ENCODE measurements at regions not wholly inside any gene's neighbourhood (a gene's known extent, or its start where the extent isn't known, plus 50 kb on each side); places are given as distances from the start of the nearest gene placed in this dataset.

- no peaks in the 10 kb centered on the region for H3K79me2 ChIP-seq (ENCODE audit: control insufficient read depth, insufficient read depth, low read length)
- no peak overlapping the region for H3K9ac ChIP-seq (replicated peaks; ENCODE audit: extremely low read depth, insufficient read depth, low read length)
- ChIA-PET CTCF (no interaction called here), POLR2A (no interaction called here)
- no peaks in the 10 kb centered on the region for H3K4me1 ChIP-seq (ENCODE audit: control insufficient read depth, extremely low read depth, insufficient read depth, low read length)
- H3K27ac ChIP-seq (ENCODE audit: insufficient read depth, low read depth, low read length): no peak overlapping the region
- BruUV-seq (replicated peaks): no TSS peak
- dilution Hi-C loops (cut with MboI; ENCODE audit: extremely low pct_ligation_motif_present, low sequenced_read_pairs) (no loop called here), intact Hi-C loops (cut with micrococcal nuclease) (loop anchor here (1.0 kb wide), 1 partner anchor 83 kb away; no protein-coding TSS in a partner anchor)
- no peak for FAIRE-seq
- H4K20me1 ChIP-seq (replicated peaks; ENCODE audit: control insufficient read depth, extremely low read depth, insufficient read depth, low read length): no peaks in the 10 kb centered on the region
- no peaks in the 10 kb centered on the region for H3K36me3 ChIP-seq (ENCODE audit: control insufficient read depth in 2 of 2, extremely low read depth in 1 of 2, insufficient read depth in 2 of 2, low read length in 2 of 2)
- no peak overlapping the region for H2AFZ ChIP-seq (ENCODE audit: low read depth, low read length)
- peak; percentile 15 for DNase-seq (ENCODE audit: low read depth, low spot score)
- H3K9me1 ChIP-seq (replicated peaks; ENCODE audit: control insufficient read depth, extremely low read depth, insufficient read depth, low read length): no peaks in the 10 kb centered on the region
- H3K4me3 ChIP-seq (replicated peaks in 1 of 3; ENCODE audit: insufficient read depth in 1 of 3, low read depth in 1 of 3, low read length in 3 of 3): no peak overlapping the region
- no peak overlapping the region for H3K4me2 ChIP-seq (ENCODE audit: insufficient read depth, low read length)
- no peaks in the 10 kb centered on the region for H3K9me3 ChIP-seq (replicated peaks; ENCODE audit: control insufficient read depth, insufficient read depth, low read length)
- H3K27me3 ChIP-seq (ENCODE audit: control insufficient read depth in 2 of 2, insufficient read depth in 2 of 2, low read length in 2 of 2): peaks cover 0 to 12% of the 10 kb centered on the region in 2 experiments
- TF ChIP-seq CTCF (IDR thresholded peaks at IDR 0.05; ENCODE audit: extremely low read depth in 1 of 2, insufficient read depth in 1 of 2, low read depth in 1 of 2, low read length in 2 of 2) (no peak), POLR2A (IDR thresholded peaks at IDR 0.05; ENCODE audit: low read depth, low read length) (no peak), JUN (IDR thresholded peaks at IDR 0.05; ENCODE audit: borderline replicate concordance, insufficient read depth, insufficient read length, low read depth) (no peak), MYC (IDR thresholded peaks at IDR 0.05; ENCODE audit: low read depth, low read length) (no peak), EZH2 (IDR thresholded peaks at IDR 0.05; ENCODE audit: borderline replicate concordance, low read depth, low read length, severe bottlenecking) (no peak), FOS (IDR thresholded peaks at IDR 0.05; ENCODE audit: borderline replicate concordance, insufficient read depth, low read length) (no peak)
- TF ChIP-seq, protein P1, sequence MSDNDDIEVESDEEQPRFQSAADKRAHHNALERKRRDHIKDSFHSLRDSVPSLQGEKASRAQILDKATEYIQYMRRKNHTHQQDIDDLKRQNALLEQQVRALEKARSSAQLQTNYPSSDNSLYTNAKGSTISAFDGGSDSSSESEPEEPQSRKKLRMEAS (IDR thresholded peaks at IDR 0.05; ENCODE audit: insufficient read depth, insufficient read length): no peak
These were observed 179.6 kb upstream of the NOCT start for GRCh38 chr4:138835832-138836533.
